Epithelial cell of esophagus (primary cell): ENCODE measurements at regions not wholly inside any gene's neighbourhood (a gene's known extent, or its start where the extent isn't known, plus 50 kb on each side); places are given as distances from the start of the nearest gene placed in this dataset.

Experiments
- DNase-seq: peaks from one replicate; pipeline ENCODE4 v3.0.0; 2010; ENCODE audit warnings: low read depth
- H3K4me3 ChIP-seq: 2 replicates; pipeline ENCODE4 v1.5.1; 2011; ENCODE audit warnings: mild to moderate bottlenecking, low read length, control low read depth
- CTCF ChIP-seq: IDR thresholded peaks from 2 replicates; pipeline ENCODE4 v1.5.1; 2011; ENCODE audit warnings: low read depth, mild to moderate bottlenecking, low read length, control low read depth, inconsistent platforms; ENCODE audit not compliant: insufficient read depth; ENCODE audit errors: missing control alignments

DNA sequence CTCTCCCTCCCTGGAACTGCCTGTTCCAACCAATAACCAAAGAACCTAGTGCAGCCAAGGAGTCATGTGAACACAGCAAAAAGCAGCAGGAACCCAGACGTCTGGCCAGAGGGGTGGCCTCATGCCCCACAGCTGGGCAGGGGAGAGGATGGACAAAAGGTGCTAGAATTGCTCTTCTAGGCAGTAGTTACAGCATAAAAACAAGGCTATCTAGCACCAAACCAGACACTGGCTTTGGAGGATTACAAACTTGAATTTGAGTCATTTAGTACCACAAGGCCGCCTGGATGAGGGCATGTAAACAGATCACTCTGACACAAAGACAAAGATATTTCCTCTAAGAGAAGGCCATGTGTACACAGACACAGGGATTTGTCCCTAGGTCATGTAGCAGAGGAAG, 423.3 kb upstream of the MAF start:
- no peak overlapping the region for H3K4me3 ChIP-seq
- TF ChIP-seq CTCF: no peak
- DNase-seq: peak; percentile 79

- no peak for TF ChIP-seq CTCF
- H3K4me3 ChIP-seq: no peak overlapping the region
Observed at GRCh38 chr16:80019395-80019794, 418.9 kb upstream of the MAF start.

GRCh38 chr16:80018466-80018865, 417.9 kb upstream of the MAF start:
- TF ChIP-seq CTCF: no peak
- no peak overlapping the region for H3K4me3 ChIP-seq
- DNase-seq: no peak

More at GRCh38 chr16:80019395-80019794, 418.9 kb upstream of the MAF start:
- DNase-seq: peak; percentile 59

DNA sequence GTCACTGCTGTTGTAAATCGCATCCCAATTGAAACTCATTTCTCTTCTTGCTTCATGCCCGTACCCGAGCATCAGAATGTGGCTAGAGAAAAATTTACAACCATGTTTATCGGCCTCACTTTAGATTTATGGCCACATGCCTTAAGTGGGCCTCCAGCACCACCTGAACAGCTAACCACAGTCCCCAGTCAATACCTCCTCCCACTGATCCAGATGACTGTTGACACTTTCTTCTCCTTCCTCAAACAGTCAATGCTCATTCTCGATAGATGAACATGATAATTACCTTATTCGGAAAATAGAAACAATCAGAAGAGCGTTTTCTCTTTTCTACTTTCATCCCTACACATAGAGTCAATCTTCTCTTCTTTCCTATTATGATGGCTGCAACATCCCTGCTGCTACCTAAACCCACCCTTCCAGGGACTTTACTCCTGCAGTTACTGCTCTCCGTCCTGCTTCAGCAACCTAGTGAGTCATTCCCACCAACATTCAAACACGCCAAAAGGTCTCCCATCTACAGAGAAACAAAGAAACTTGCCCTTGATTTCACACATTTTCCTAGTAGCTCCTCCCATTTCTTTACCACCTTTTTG, 416.3 kb upstream of the MAF start:
- no peak for TF ChIP-seq CTCF
- DNase-seq: no peak
- H3K4me3 ChIP-seq: no peak overlapping the region

- DNase-seq: peak; percentile 64
- H3K4me3 ChIP-seq: no peak overlapping the region
- TF ChIP-seq CTCF: no peak
Observed at GRCh38 chr16:80015566-80015965, 415.0 kb upstream of the MAF start.

DNA sequence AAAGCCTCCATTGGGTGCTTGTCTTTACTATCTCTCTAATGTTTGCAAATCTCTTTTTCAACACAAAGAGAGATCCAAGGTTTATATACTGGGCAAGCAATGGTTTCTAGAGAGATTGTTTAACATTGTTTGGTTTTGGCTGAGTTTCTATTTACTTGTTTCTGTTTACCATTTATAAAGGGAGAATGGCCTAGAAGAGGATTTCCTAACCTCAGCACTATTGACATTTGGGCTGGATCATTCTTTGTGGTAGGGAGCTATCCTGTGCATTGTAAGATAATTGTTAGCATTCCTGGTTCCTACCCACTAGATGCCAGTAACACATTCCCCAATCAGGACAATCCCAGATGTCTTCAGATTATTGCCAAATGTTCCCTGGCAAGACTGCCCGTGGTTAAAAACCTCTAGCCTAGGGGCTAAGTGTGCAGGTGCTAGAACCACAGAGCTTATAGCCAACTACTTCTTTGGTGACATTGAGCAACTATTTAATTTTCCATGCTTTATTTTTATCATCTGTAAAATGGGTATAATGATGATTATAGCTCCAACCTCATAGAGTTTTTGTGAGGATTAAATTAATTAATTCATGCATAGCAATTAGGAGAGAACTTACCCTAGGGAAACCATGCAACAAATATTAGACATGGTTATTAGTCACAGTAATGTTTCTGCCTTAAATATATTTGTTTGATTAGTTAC, 413.9 kb upstream of the MAF start:
- no peak overlapping the region for H3K4me3 ChIP-seq
- no peak for TF ChIP-seq CTCF
- peak; percentile 28 for DNase-seq

GRCh38 chr16:80012586-80012985, 412.0 kb upstream of the MAF start:
- no peak for TF ChIP-seq CTCF
- no peak overlapping the region for H3K4me3 ChIP-seq
- DNase-seq: no peak
